B cell (primary cell): ENCODE measurements at regions not wholly inside any gene's neighbourhood (a gene's known extent, or its start where the extent isn't known, plus 50 kb on each side); places are given as distances from the start of the nearest gene placed in this dataset.

Source experiments
- EZH2 ChIP-seq: IDR thresholded peaks from 2 replicates; pipeline ENCODE4 v1.6.1; 2012; ENCODE audit warnings: borderline replicate concordance, low read depth, mild to moderate bottlenecking, moderate library complexity, low read length; ENCODE audit not compliant: insufficient read depth, poor library complexity, severe bottlenecking
- TF ChIP-seq, protein P1 (sequence below): fragments of 200-600 bp; IDR thresholded peaks from one replicate; pipeline ENCODE4 v1.8.0; 2022; ENCODE audit warnings: antibody characterized with exemption, mild to moderate bottlenecking

- TF ChIP-seq, protein P1, sequence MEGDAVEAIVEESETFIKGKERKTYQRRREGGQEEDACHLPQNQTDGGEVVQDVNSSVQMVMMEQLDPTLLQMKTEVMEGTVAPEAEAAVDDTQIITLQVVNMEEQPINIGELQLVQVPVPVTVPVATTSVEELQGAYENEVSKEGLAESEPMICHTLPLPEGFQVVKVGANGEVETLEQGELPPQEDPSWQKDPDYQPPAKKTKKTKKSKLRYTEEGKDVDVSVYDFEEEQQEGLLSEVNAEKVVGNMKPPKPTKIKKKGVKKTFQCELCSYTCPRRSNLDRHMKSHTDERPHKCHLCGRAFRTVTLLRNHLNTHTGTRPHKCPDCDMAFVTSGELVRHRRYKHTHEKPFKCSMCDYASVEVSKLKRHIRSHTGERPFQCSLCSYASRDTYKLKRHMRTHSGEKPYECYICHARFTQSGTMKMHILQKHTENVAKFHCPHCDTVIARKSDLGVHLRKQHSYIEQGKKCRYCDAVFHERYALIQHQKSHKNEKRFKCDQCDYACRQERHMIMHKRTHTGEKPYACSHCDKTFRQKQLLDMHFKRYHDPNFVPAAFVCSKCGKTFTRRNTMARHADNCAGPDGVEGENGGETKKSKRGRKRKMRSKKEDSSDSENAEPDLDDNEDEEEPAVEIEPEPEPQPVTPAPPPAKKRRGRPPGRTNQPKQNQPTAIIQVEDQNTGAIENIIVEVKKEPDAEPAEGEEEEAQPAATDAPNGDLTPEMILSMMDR: no peak
- TF ChIP-seq EZH2: no peak
Observed at GRCh38 chr1:96388421-96389310, 332.9 kb upstream of the PTBP2 start.
